UCSD-AML1 (cell line): ENCODE measurements at regions not wholly inside any gene's neighbourhood (a gene's known extent, or its start where the extent isn't known, plus 50 kb on each side); places are given as distances from the start of the nearest gene placed in this dataset.

Source experiments
- DNase-seq: peaks from one replicate; lab custom pipeline; 2025; ENCODE audit not compliant: unreplicated experiment; lab: John Stamatoyannopoulos, UW

- no peak for DNase-seq
These were observed 90.7 kb upstream of the PITX1 start for GRCh38 chr5:135124724-135125123.

GRCh38 chr5:135124128-135124527, 90.1 kb upstream of the PITX1 start:
- no peak for DNase-seq

GRCh38 chr5:135122797-135123196, 88.8 kb upstream of the PITX1 start:
- no peak for DNase-seq

GRCh38 chr5:135120951-135121350, 86.9 kb upstream of the PITX1 start:
- DNase-seq, result no peak

GRCh38 chr5:135119481-135119880, 85.5 kb upstream of the PITX1 start:
- no peak for DNase-seq

- DNase-seq, result no peak
These were observed 83.6 kb upstream of the PITX1 start for GRCh38 chr5:135117590-135117989.

GRCh38 chr5:135116160-135116561, 82.1 kb upstream of the PITX1 start:
- no peak for DNase-seq

GRCh38 chr5:135115591-135115990, 81.6 kb upstream of the PITX1 start:
- DNase-seq, result no peak

GRCh38 chr5:135114759-135115158, 80.7 kb upstream of the PITX1 start:
- DNase-seq, result no peak

GRCh38 chr5:135112008-135112725, 78.1 kb upstream of the PITX1 start:
- DNase-seq, result no peak

GRCh38 chr5:135110785-135111596, 77.0 kb upstream of the PITX1 start:
- DNase-seq, result no peak

- no peak for DNase-seq
These were observed 75.0 kb upstream of the PITX1 start for GRCh38 chr5:135108992-135109391.

GRCh38 chr5:135108569-135108968, 74.5 kb upstream of the PITX1 start:
- DNase-seq, result no peak

- DNase-seq, result no peak
These were observed 74.0 kb upstream of the PITX1 start for GRCh38 chr5:135107986-135108385.

GRCh38 chr5:135106610-135107471, 72.8 kb upstream of the PITX1 start:
- no peak for DNase-seq

- DNase-seq, result no peak
These were observed 72.1 kb upstream of the PITX1 start for GRCh38 chr5:135106136-135106535.

GRCh38 chr5:135105105-135105484, 71.1 kb upstream of the PITX1 start:
- no peak for DNase-seq

GRCh38 chr5:135103575-135103853, 69.5 kb upstream of the PITX1 start:
- DNase-seq, result no peak

- DNase-seq, result no peak
These were observed 68.9 kb upstream of the PITX1 start for GRCh38 chr5:135102716-135103574.

GRCh38 chr5:135100431-135100830, 66.4 kb upstream of the PITX1 start:
- no peak for DNase-seq

GRCh38 chr5:135100011-135100410, 66.0 kb upstream of the PITX1 start:
- DNase-seq, result no peak
